Peyer's patch (tissue), 4 donors: ENCODE measurements at regions not wholly inside any gene's neighbourhood (a gene's known extent, or its start where the extent isn't known, plus 50 kb on each side); places are given as distances from the start of the nearest gene placed in this dataset.

Experiments used
- CTCF ChIP-seq, 6 experiments: fragments of 450-650 bp in 4 of 6; fragments of 200-600 bp in 2 of 6; sonication (generic) in 1 of 6; IDR thresholded peaks; one replicate each; pipeline ENCODE4 v1.5.1; 2017 to 2019; ENCODE audit warnings: antibody characterized with exemption in 6 of 6, mild to moderate bottlenecking in 3 of 6, moderate library complexity in 1 of 6
- POLR2A ChIP-seq, 2 donors: fragments of 450-650 bp; IDR thresholded peaks; one replicate each; pipeline ENCODE4 v1.5.1; 2017; ENCODE audit warnings: antibody characterized with exemption in 2 of 2, mild to moderate bottlenecking in 2 of 2, moderate library complexity in 2 of 2

- no peak for TF ChIP-seq CTCF (IDR thresholded peaks at IDR 0.05)
- no peak for TF ChIP-seq POLR2A (IDR thresholded peaks at IDR 0.05)
Observed at GRCh38 chr2:22199994-22200393, 1076.2 kb downstream of the TDRD15 start.
